AML-193 (cell line): ENCODE measurements at regions not wholly inside any gene's neighbourhood (a gene's known extent, or its start where the extent isn't known, plus 50 kb on each side); places are given as distances from the start of the nearest gene placed in this dataset.
"Not testable (repeated sequence)": the region's sequence is repeated elsewhere in the genome, so short reads cannot be mapped to it uniquely, and the experiment has no call there.

Experiments used
- DNase-seq, 2 experiments: peaks; one replicate each; lab custom pipeline; 2025; lab: John Stamatoyannopoulos, UW

- DNase-seq = no peak
Observed at GRCh38 chr6:11890849-11891248, 112.2 kb upstream of the ADTRP start.

DNA sequence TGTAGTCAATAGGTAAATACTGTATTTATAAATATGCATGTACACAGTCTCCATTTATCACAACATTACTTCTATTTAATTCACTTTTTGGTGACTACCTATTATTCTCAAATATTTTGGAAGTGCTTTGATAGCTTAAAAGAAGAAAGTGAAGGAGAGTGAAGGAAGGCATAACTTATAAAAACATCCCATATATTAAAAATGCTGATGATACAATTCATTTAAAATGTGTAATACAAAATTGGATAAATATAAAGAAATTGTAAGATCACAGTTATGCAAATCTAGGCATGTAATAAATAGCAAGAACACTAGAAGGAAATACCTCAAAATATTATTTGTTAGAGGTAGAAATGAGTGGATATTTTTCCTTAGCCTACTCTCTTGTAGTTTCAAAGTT is 111.6 kb upstream of the ADTRP start:
- DNase-seq = no peak

- no peak for DNase-seq
Observed at GRCh38 chr6:11889572-11889971, 111.0 kb upstream of the ADTRP start.

- DNase-seq = no peak
Observed at GRCh38 chr6:11888727-11889126, 110.1 kb upstream of the ADTRP start.

DNA sequence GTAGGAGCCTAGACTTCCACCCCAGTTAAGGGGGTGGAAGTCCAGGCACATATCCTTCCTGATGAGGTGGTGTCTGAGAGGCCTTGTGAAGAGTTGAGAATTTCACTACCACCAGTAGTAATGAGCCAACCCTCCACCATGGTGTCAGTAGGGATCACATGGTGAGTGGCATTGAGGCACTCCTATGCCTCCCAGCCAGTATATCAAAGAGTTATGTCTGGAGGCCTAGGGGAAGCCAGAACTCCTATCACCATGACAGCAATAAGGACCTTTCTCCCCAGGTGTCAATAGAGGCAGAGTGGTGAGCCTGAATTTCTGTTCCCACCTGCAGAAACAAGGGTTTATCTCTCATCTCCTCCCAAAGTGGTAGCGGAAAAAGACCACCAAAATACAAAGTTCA is 106.6 kb upstream of the ADTRP start:
- DNase-seq = no peak

DNA sequence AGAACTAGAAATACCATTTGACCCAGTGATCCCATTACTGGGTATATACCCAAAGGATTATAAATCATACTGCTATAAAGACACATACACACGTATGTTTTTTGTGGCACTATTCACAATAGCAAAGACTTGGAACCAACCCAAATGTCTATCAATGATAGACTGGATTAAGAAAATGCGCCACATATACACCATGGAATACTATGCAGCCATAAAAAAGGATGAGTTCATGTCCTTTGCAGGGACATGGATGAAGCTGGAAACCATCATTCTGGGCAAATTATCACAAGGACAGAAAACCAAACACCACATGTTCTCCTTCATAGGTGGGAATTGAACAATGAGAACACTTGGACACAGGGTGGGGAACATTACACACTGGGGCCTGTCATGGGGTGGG is 104.9 kb upstream of the ADTRP start:
- DNase-seq = not testable (repeated sequence)

DNA sequence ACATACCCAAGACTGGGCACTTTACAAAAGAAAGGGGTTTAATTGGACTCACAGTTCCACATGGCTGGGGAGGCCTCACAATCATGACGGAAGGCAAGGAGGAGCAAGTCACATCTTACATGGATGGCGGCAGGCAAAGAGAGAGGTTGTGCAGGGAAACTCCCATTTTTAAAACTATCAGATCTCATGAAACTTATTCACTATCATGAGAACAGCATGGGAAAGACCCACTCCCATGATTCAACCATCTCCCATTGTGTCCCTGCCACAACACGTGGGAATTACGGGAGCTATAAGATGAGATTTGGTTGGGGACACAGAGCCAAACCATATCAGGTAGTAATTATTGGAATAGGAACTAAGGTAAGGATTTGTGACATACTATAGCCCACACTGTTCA is 101.6 kb upstream of the ADTRP start:
- DNase-seq = not testable (repeated sequence)

GRCh38 chr6:11878735-11879134 is 100.1 kb upstream of the ADTRP start:
- DNase-seq = no peak

GRCh38 chr6:11878029-11878428 is 99.4 kb upstream of the ADTRP start:
- DNase-seq = no peak

GRCh38 chr6:11876934-11877433 is 98.4 kb upstream of the ADTRP start:
- DNase-seq = no peak

DNA sequence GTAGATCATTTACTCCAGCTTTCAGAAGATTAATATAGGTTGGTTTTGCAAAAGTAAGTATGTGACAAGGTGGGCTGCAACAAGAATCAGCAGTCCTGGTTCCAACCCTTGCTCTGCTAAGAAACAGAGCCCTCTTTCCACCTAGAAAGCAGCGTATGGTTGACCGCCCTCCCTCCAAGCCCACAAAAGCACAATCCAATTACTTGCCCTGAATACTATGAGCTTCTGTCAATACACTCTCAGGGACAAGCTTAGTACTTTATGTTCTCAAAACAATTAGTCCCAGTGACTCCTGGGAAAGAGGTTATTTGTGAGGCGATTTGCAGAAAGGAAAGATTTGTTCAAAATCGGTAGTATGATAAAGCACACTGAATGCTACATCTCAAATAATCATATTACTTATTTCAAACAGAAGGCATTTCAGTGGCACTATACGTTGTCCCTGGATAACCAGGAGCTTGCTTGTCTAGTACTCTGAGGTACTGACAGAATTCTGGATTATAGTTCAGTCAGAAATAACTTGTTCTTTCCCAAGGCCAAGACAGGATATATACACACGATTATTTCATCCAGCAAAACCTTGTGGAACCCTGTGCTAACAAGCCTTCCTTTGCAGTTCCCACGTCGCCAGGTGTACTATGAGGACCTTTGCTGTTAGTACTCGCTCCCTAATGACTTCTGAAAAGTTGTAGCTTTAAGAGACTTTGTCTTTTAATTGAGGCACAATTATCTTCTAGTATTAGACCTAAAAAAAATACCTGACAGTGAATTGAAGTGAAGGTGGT is 96.9 kb upstream of the ADTRP start:
- DNase-seq = no peak

GRCh38 chr6:11869672-11870340 is 91.2 kb upstream of the ADTRP start:
- no peak for DNase-seq

DNA sequence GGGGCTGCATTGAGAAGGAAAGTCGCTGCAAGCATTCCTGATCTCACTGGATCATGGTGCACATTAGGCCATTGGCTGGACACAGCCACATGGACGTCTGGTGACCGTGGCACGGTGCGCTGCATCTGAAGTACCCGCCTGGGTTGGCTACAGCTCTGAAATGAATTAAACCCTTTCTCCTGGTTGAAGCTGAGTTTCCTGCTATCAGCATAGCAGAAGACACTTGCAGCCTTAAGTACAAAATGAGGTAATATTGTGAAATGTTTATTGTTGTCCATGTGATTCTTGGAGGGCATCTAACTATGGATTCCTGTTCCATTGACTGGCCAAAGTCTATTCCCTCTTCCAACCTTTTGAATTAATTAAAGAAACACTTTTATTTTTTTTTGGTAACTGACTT is 89.8 kb upstream of the ADTRP start:
- no peak for DNase-seq

- DNase-seq = no peak
Observed at GRCh38 chr6:11865680-11866300, 87.2 kb upstream of the ADTRP start.

DNA sequence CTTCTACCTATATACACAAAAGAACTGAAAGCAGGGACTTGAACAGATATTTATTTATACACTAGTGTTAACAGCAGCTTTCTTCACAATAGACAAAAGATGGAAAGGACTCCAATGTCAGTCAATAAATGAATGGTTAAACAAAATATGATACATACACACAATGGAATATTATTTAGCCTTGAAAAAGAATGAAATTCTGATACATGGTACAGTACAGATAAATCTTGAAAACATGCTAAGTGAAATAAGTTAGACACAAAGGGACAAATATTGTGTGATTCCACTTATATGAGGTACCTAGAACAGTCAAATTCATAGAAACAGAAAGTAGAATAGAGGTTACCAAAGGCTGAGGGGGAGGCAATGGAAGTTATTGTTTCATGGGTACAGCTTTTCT is 79.8 kb upstream of the ADTRP start:
- DNase-seq = no peak

- DNase-seq = no peak
Observed at GRCh38 chr6:11855743-11856142, 77.1 kb upstream of the ADTRP start.

DNA sequence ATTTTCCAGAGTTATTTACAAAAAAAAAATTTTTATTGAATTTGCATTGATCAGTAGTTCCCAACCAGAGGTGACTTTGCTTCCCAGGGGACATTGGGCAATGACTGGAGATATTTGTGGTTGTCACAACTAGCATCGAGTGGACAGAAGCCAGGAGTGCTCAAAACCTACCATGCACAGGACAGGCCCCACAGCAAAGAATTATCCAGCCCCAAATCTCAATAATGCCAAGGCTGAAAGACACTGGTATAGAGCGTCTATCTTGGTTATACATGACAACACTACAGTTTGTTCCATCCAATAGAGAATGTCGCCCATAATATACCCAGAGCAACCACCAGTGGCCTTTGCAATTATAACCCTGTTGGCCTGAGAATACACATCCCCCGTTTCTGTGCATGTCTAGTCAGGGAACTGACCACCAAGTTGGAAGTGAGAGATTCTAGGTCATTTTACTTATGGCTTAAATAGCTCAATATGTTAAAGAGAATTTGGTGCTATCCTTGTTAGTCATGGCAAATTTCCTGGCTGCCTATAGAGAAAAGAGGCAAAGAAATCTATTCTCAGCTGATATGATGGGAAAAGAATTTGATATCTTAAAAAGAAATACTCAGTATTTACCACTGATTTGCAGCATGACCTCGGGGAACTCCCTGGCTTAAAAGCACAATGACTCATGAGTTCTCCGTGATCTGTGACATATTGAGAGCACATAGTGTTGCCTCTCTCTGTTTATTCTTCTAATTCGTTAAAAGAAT is 76.0 kb upstream of the ADTRP start:
- no peak for DNase-seq

- peak in 1 of 2 experiments; percentile 17 for DNase-seq
Observed at GRCh38 chr6:11853678-11854407, 75.2 kb upstream of the ADTRP start.

DNA sequence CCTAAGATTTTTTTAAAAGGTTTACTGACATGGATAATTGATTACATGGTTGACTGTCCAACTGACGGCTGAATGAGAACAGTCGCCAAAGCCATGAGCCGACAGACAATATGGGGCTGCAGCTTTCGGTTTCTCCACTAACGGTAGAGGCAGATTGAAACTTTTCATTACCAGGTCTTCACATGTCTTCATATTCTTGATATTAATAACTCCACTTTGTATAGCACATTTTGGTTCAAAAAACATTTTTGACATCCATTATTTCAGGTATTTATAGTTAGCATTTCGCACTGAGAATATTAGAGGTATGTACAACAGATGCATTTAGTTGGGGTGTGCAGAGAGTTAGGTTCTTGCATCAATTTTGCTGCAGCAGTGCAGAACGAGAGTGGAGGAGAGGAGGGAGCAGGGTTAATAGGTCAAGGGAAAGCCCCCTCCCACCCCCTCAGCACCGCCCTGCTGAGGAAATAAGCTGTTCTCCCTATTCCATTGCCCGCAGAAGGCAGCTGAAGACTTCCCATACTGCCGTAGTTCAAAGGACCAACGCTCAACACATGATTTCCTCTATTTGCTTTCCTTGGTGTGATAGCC is 73.6 kb upstream of the ADTRP start:
- no peak for DNase-seq

DNA sequence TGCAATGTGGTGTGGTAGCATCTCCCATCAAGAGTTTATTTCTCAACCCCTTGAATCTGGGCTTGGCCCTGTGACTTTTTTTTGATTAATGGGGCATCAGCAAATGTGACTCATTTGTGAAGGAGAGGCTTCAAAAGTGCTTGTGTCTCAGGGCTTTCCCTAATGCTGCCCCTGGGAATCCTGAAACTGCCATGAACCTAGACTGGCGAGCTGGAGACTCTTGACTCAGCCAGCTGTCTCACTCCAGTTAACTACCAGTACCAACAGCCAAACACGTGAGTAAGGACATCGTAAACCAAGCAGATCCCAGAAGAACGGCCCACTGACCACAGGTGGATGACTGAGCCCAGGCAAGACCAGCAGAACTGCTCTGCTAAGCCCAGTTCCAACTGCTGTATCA is 72.8 kb upstream of the ADTRP start:
- DNase-seq = no peak
